Brain microvascular endothelial cell (primary cell): ENCODE measurements at regions not wholly inside any gene's neighbourhood (a gene's known extent, or its start where the extent isn't known, plus 50 kb on each side); places are given as distances from the start of the nearest gene placed in this dataset.

Experiments used
- DNase-seq: peaks from one replicate; pipeline ENCODE4 v3.0.0-alpha.2; 2020
- H3K27ac ChIP-seq: fragments of 250-450 bp; sonication (Bioruptor Pico); 2 replicates; pipeline ENCODE4 v1.5.1; 2020; ENCODE audit warnings: mild to moderate bottlenecking, moderate library complexity
- H3K27me3 ChIP-seq: fragments of 250-450 bp; sonication (Bioruptor Pico); replicated peaks from 2 replicates; pipeline ENCODE4 v1.5.1; 2020; ENCODE audit warnings: mild to moderate bottlenecking
- H3K36me3 ChIP-seq: fragments of 250-450 bp; sonication (Bioruptor Pico); replicated peaks from 2 replicates; pipeline ENCODE4 v1.5.1; 2020; ENCODE audit warnings: mild to moderate bottlenecking
- H3K4me3 ChIP-seq: 2 replicates; pipeline ENCODE4 v1.5.1; 2011; ENCODE audit warnings: low read depth, mild to moderate bottlenecking, control low read depth, low read length, moderate library complexity
- CTCF ChIP-seq: IDR thresholded peaks from 2 replicates; pipeline ENCODE4 v1.5.1; 2011; ENCODE audit warnings: low read depth, mild to moderate bottlenecking, moderate library complexity, low read length, control low read depth, inconsistent platforms; ENCODE audit errors: missing control alignments
- in situ Hi-C: cut with HindIII; loops from 2 replicates; pipeline ENCODE4 v1.10.0; 2017; ENCODE audit warnings: low sequenced_read_pairs, low pct_ligation_motif_present

GRCh38 chr14:85279407-85279806 is 250.5 kb upstream of the FLRT2 start:
- Histone ChIP-seq H3K27me3 (no peaks in the 10 kb centered on the region), H3K36me3 (no peaks in the 10 kb centered on the region), H3K4me3 (no peak overlapping the region), H3K27ac (no peak overlapping the region)
- DNase-seq = no peak
- in situ Hi-C loops = no loop called here
- TF ChIP-seq CTCF = no peak

- in situ Hi-C loops = no loop called here
- Histone ChIP-seq H3K36me3 (no peaks in the 10 kb centered on the region), H3K4me3 (no peak overlapping the region), H3K27ac (no peak overlapping the region), H3K27me3 (no peaks in the 10 kb centered on the region)
- TF ChIP-seq CTCF = no peak
- no peak for DNase-seq
These were observed 249.9 kb upstream of the FLRT2 start for GRCh38 chr14:85280074-85280473.

GRCh38 chr14:85281921-85282320 is 248.0 kb upstream of the FLRT2 start:
- in situ Hi-C loops = no loop called here
- Histone ChIP-seq H3K27me3 (no peaks in the 10 kb centered on the region), H3K27ac (no peak overlapping the region), H3K36me3 (no peaks in the 10 kb centered on the region), H3K4me3 (no peak overlapping the region)
- DNase-seq = no peak
- no peak for TF ChIP-seq CTCF

GRCh38 chr14:85288041-85288440 is 241.9 kb upstream of the FLRT2 start:
- Histone ChIP-seq H3K36me3 (no peaks in the 10 kb centered on the region), H3K27ac (no peak overlapping the region), H3K4me3 (no peak overlapping the region), H3K27me3 (no peaks in the 10 kb centered on the region)
- in situ Hi-C loops = no loop called here
- no peak for TF ChIP-seq CTCF
- no peak for DNase-seq

GRCh38 chr14:85291731-85292130 is 238.2 kb upstream of the FLRT2 start:
- no peak overlapping the region for H3K4me3 ChIP-seq
- no peak for DNase-seq
- no peaks in the 10 kb centered on the region for H3K36me3 ChIP-seq
- in situ Hi-C loops = no loop called here
- no peak overlapping the region for H3K27ac ChIP-seq
- TF ChIP-seq CTCF = no peak
- no peaks in the 10 kb centered on the region for H3K27me3 ChIP-seq

GRCh38 chr14:85293612-85294234 is 236.2 kb upstream of the FLRT2 start:
- DNase-seq = no peak
- TF ChIP-seq CTCF = no peak
- H3K4me3 ChIP-seq = no peak overlapping the region
- in situ Hi-C loops = no loop called here
- H3K36me3 ChIP-seq = no peaks in the 10 kb centered on the region
- no peak overlapping the region for H3K27ac ChIP-seq
- no peaks in the 10 kb centered on the region for H3K27me3 ChIP-seq
